T-helper 22 cell (primary cell): ENCODE measurements at regions not wholly inside any gene's neighbourhood (a gene's known extent, or its start where the extent isn't known, plus 50 kb on each side); places are given as distances from the start of the nearest gene placed in this dataset.
"Not testable (repeated sequence)": the region's sequence is repeated elsewhere in the genome, so short reads cannot be mapped to it uniquely, and the experiment has no call there.

Experiments used
- DNase-seq: peaks from one replicate; pipeline ENCODE4 v3.0.0-alpha.2; 2020; ENCODE audit warnings: low read depth

- DNase-seq, result not testable (repeated sequence)
These were observed 101.0 kb upstream of the KCNG1 start for GRCh38 chr20:51123887-51124286.

- DNase-seq, result no peak
These were observed 100.2 kb upstream of the KCNG1 start for GRCh38 chr20:51122931-51123658.

GRCh38 chr20:51121901-51122412 is 99.0 kb upstream of the KCNG1 start:
- no peak for DNase-seq

- DNase-seq, result no peak
These were observed 98.4 kb upstream of the KCNG1 start for GRCh38 chr20:51121272-51121671.

GRCh38 chr20:51120868-51121267 is 98.0 kb upstream of the KCNG1 start:
- no peak for DNase-seq

GRCh38 chr20:51120438-51120837 is 97.5 kb upstream of the KCNG1 start:
- DNase-seq, result no peak

- no peak for DNase-seq
These were observed 97.0 kb upstream of the KCNG1 start for GRCh38 chr20:51119914-51120313.

- DNase-seq, result no peak
These were observed 96.1 kb upstream of the KCNG1 start for GRCh38 chr20:51118985-51119527.

GRCh38 chr20:51118216-51118615 is 95.3 kb upstream of the KCNG1 start:
- no peak for DNase-seq

GRCh38 chr20:51116765-51117686 is 94.1 kb upstream of the KCNG1 start:
- no peak for DNase-seq

GRCh38 chr20:51111290-51111689 is 88.4 kb upstream of the KCNG1 start:
- DNase-seq, result no peak

- DNase-seq, result no peak
These were observed 85.9 kb upstream of the KCNG1 start for GRCh38 chr20:51108638-51109363.

GRCh38 chr20:51106011-51106410 is 83.1 kb upstream of the KCNG1 start:
- no peak for DNase-seq

GRCh38 chr20:51104960-51105920 is 82.3 kb upstream of the KCNG1 start:
- no peak for DNase-seq

GRCh38 chr20:51100617-51101016 is 77.7 kb upstream of the KCNG1 start:
- DNase-seq, result no peak

GRCh38 chr20:51098284-51098810 is 75.4 kb upstream of the KCNG1 start:
- DNase-seq, result no peak

GRCh38 chr20:51097351-51098120 is 74.6 kb upstream of the KCNG1 start:
- no peak for DNase-seq

GRCh38 chr20:51096582-51097267 is 73.8 kb upstream of the KCNG1 start:
- no peak for DNase-seq
